PC-3 (cell line): ENCODE measurements at regions not wholly inside any gene's neighbourhood (a gene's known extent, or its start where the extent isn't known, plus 50 kb on each side); places are given as distances from the start of the nearest gene placed in this dataset.
"Not testable (repeated sequence)": the region's sequence is repeated elsewhere in the genome, so short reads cannot be mapped to it uniquely, and the experiment has no call there.

Experiments used
- EZH2 ChIP-seq: fragments of 300-600 bp; sonication (generic); IDR thresholded peaks from one replicate; pipeline ENCODE4 v1.6.1; 2017; ENCODE audit warnings: antibody characterized with exemption, mild to moderate bottlenecking, low read length; ENCODE audit not compliant: unreplicated experiment
- TF ChIP-seq, protein P1 (sequence below): fragments of 300-600 bp; sonication (generic); conservative IDR thresholded peaks from 2 replicates; pipeline ENCODE4 v1.5.1; 2017; ENCODE audit warnings: antibody characterized with exemption, low read depth, mild to moderate bottlenecking, low read length

GRCh38 chr16:88209579-88209978 is 173.2 kb upstream of the ZNF469 start:
- TF ChIP-seq, protein P1, sequence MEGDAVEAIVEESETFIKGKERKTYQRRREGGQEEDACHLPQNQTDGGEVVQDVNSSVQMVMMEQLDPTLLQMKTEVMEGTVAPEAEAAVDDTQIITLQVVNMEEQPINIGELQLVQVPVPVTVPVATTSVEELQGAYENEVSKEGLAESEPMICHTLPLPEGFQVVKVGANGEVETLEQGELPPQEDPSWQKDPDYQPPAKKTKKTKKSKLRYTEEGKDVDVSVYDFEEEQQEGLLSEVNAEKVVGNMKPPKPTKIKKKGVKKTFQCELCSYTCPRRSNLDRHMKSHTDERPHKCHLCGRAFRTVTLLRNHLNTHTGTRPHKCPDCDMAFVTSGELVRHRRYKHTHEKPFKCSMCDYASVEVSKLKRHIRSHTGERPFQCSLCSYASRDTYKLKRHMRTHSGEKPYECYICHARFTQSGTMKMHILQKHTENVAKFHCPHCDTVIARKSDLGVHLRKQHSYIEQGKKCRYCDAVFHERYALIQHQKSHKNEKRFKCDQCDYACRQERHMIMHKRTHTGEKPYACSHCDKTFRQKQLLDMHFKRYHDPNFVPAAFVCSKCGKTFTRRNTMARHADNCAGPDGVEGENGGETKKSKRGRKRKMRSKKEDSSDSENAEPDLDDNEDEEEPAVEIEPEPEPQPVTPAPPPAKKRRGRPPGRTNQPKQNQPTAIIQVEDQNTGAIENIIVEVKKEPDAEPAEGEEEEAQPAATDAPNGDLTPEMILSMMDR, result not testable (repeated sequence)
- TF ChIP-seq EZH2, result not testable (repeated sequence)
